ENCODE measurements at regions not wholly inside any gene's neighbourhood (a gene's known extent, or its start where the extent isn't known, plus 50 kb on each side); places are given as distances from the start of the nearest gene placed in this dataset.

- peaks cover 3 to 5% (median 5%) of the 10 kb centered on the region in 3 donors for H3K27me3 Mint-ChIP-seq (ENCODE audit: low read depth in 3 of 3)
- H3K9me3 Mint-ChIP-seq = no peaks in the 10 kb centered on the region
- peaks cover 20 to 23% of the 10 kb centered on the region in 2 donors for H3K4me1 Mint-ChIP-seq
- DNase-seq = peak in 1 of 3 donors; percentile 8
- H3K4me3 Mint-ChIP-seq = peak overlapping the region; percentile 52 to 81 (median 73)
- peak overlapping the region; percentile 26 to 74 (median 54) for H3K27ac Mint-ChIP-seq
- H3K36me3 Mint-ChIP-seq = peaks cover 0 to 2% (median 0%) of the 10 kb centered on the region in 3 donors
Observed at GRCh38 chr6:14664621-14665315, 547.2 kb downstream of the CD83 start.

DNA sequence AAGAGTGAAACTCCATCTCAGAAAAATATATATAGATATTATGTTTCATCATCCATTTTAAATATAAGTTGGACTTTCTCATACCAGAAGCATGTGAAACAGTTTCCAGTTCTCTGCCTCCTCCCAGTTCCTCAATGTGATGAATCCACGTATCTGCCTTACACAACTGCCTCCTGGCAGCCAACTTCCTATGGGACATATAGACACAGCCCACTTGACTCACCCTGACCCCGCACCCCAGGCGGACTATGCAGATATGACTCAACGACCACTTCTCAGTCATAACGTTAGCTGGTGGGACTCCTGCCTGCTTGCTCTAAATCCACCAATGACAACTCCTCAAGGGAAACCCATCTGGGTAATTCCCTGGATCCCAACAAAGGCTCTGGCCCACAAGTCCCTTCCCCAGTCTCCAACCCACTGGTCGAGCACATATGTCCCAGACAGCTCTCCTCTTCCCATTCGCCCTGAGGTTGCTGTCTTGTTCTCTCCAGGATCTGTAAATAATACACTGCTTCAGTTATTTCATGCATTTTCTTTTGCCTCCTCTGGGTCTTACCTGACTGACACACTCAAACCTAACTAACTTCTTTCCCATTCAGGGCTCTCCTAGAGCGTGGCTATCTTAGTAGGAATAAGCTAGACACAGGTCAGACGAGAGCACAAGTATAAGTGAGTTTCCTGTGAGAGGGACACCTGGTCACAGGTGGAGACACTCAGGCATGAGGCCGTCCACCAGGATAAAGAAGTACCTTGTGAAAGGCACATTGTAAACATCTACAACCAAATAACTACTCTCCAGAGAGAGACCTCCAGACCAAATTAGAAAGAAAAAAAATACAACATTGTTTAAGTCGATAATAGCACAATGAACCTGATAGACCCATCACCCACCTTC is 548.5 kb downstream of the CD83 start:
- DNase-seq = no peak
- H3K27ac Mint-ChIP-seq = peak overlapping the region in 2 of 6 donors; percentile 9 to 28
- no peak overlapping the region for H3K4me3 Mint-ChIP-seq
- peaks cover 3 to 8% (median 5%) of the 10 kb centered on the region in 3 donors for H3K27me3 Mint-ChIP-seq (ENCODE audit: low read depth in 3 of 3)
- peaks cover 20 to 23% of the 10 kb centered on the region in 2 donors for H3K4me1 Mint-ChIP-seq
- H3K36me3 Mint-ChIP-seq = peaks cover 0 to 6% (median 2%) of the 10 kb centered on the region in 3 donors
- no peaks in the 10 kb centered on the region for H3K9me3 Mint-ChIP-seq

- H3K36me3 Mint-ChIP-seq = peaks cover 0 to 8% (median 2%) of the 10 kb centered on the region in 3 donors
- H3K4me3 Mint-ChIP-seq = no peak overlapping the region
- H3K27me3 Mint-ChIP-seq (ENCODE audit: low read depth in 3 of 3) = peaks cover 0 to 3% (median 1%) of the 10 kb centered on the region in 3 donors
- peaks cover 3 to 5% of the 10 kb centered on the region in 2 donors for H3K4me1 Mint-ChIP-seq
- H3K27ac Mint-ChIP-seq = no peak overlapping the region
- no peaks in the 10 kb centered on the region for H3K9me3 Mint-ChIP-seq
- no peak for DNase-seq
Observed at GRCh38 chr6:14670806-14671205, 553.2 kb downstream of the CD83 start.

- Mint-ChIP-seq H3K27me3 (ENCODE audit: low read depth in 3 of 3) (peaks cover 0 to 3% (median 1%) of the 10 kb centered on the region in 3 donors), H3K9me3 (no peaks in the 10 kb centered on the region)
Observed at GRCh38 chr6:14671261-14671681, 553.7 kb downstream of the CD83 start.

DNA sequence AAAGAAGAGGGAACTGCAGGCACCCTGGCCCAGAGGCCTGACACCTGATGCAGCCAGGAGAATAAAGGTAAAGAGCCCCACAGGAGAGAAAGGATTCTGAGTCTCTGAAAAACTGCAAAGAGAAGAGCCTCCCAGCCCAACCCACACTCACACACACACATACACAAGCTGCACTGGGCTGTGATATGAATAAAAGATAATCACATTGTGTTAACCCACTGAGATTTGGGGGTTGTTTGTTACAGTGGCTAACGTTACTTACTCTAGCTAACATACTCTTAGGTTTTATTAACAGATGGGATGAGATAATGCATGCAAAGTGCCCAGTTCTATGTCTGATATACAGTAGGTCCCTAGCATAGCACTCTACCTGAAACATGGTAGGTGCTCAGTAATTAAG is 554.4 kb downstream of the CD83 start:
- peaks cover 0 to 8% (median 2%) of the 10 kb centered on the region in 3 donors for H3K36me3 Mint-ChIP-seq
- H3K4me3 Mint-ChIP-seq = no peak overlapping the region
- H3K27ac Mint-ChIP-seq = no peak overlapping the region
- H3K27me3 Mint-ChIP-seq (ENCODE audit: low read depth in 3 of 3) = peaks cover 0 to 3% (median 1%) of the 10 kb centered on the region in 3 donors
- H3K9me3 Mint-ChIP-seq = no peaks in the 10 kb centered on the region
- no peaks in the 10 kb centered on the region for H3K4me1 Mint-ChIP-seq
- DNase-seq = no peak

More at GRCh38 chr6:14671261-14671681, 553.7 kb downstream of the CD83 start:
- Mint-ChIP-seq H3K36me3 (peaks cover 0 to 8% (median 2%) of the 10 kb centered on the region in 3 donors), H3K27ac (no peak overlapping the region), H3K4me3 (no peak overlapping the region), H3K4me1 (peaks cover under 1% of the 10 kb centered on the region in 2 donors)
- DNase-seq = no peak

DNA sequence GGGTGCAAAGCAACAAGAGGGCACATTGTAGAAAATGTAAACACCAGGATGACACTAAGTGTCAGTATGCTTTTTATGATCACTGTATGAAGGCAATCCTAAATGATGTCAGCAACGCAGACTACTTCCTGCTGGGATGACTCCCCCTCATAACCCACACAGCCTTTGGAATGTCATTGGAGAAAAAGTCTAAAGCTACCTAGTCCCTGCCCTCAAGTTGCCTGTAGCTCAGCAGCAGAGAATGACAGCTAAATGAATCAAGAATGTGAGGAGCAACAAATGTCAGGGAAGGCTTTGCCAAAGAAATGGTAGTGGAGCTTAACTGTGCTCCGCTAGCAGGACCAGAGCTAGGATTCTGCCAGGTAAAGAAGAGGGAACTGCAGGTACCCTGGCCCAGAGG is 555.6 kb downstream of the CD83 start:
- no peaks in the 10 kb centered on the region for H3K9me3 Mint-ChIP-seq
- DNase-seq = no peak
- no peak overlapping the region for H3K4me3 Mint-ChIP-seq
- H3K4me1 Mint-ChIP-seq = no peaks in the 10 kb centered on the region
- no peak overlapping the region for H3K27ac Mint-ChIP-seq
- H3K36me3 Mint-ChIP-seq = peaks cover 0 to 8% (median 2%) of the 10 kb centered on the region in 3 donors
- peaks cover 0 to 3% (median 1%) of the 10 kb centered on the region in 3 donors for H3K27me3 Mint-ChIP-seq (ENCODE audit: low read depth in 3 of 3)

DNA sequence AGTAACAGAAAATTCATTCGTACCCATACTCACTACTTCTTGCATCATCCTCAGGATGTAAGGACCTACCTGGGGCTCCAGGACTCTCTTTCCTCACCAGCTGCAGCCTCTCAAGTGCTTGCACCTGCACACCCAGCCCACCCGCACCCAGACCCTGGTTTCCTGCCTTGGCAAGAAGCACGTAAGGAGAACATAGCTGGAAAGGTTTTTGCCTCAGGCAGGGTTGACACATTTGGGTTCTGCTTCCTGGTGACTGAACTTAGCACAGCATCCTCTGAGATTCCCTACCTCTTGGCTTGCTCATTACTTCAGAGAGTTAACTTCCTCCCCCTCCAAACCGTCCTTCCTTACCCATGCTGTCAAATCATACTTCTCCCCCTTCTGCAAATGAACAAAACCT is 556.9 kb downstream of the CD83 start:
- Mint-ChIP-seq H3K27me3 (ENCODE audit: low read depth in 3 of 3) (peaks cover 0 to 5% (median 1%) of the 10 kb centered on the region in 3 donors), H3K27ac (no peak overlapping the region), H3K36me3 (peaks cover 0 to 8% (median 0%) of the 10 kb centered on the region in 3 donors), H3K4me3 (no peak overlapping the region), H3K9me3 (no peaks in the 10 kb centered on the region), H3K4me1 (no peaks in the 10 kb centered on the region)
- no peak for DNase-seq

DNA sequence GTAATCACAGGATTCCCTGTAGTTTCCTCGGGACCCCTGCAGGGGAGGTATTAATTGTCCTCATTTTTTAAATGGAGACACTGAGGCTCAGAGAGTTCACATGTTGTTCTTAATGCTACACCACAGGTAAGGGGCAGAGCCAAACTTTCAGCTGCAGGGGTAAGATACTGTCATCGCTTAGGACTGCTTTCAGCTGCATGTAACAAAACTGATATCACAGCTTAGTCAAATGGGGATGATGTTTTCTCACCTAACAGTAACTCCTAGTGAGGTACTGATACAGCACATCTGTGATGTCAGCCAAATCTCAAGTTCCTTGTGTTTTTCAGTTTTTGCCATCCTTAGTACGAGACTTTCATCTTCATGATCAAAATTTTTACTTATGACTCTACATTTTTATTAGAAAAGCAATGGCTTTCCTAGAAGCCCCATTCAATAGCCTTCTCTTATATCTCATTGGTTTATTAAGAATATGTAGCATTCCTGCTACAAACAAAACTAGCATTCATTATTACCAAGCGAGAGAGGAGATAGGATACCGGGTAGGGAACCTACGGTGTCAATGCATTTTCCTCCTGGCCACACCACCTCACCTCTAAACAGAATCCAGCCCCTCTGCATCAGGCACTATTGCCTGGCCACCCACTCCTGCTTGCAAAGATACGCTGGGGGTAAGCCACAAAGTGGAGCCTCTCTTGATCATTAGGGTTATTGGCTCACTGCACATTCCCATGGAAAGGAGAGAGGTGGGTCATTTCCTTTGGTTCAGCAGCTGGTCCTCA is 557.5 kb downstream of the CD83 start:
- Mint-ChIP-seq H3K4me1 (no peaks in the 10 kb centered on the region), H3K4me3 (no peak overlapping the region), H3K27ac (no peak overlapping the region), H3K36me3 (peaks cover 0 to 8% (median 0%) of the 10 kb centered on the region in 3 donors), H3K9me3 (no peaks in the 10 kb centered on the region), H3K27me3 (ENCODE audit: low read depth in 3 of 3) (peaks cover 0 to 3% (median 1%) of the 10 kb centered on the region in 3 donors)
- DNase-seq = no peak

- Mint-ChIP-seq H3K36me3 (peaks cover 0 to 2% (median 0%) of the 10 kb centered on the region in 3 donors), H3K27ac (peak overlapping the region in 1 of 6 donors; percentile 19), H3K4me3 (no peak overlapping the region), H3K27me3 (ENCODE audit: low read depth in 3 of 3) (peaks cover 0 to 2% (median 1%) of the 10 kb centered on the region in 3 donors), H3K4me1 (no peaks in the 10 kb centered on the region), H3K9me3 (no peaks in the 10 kb centered on the region)
- DNase-seq = no peak
Observed at GRCh38 chr6:14676064-14676463, 558.5 kb downstream of the CD83 start.

DNA sequence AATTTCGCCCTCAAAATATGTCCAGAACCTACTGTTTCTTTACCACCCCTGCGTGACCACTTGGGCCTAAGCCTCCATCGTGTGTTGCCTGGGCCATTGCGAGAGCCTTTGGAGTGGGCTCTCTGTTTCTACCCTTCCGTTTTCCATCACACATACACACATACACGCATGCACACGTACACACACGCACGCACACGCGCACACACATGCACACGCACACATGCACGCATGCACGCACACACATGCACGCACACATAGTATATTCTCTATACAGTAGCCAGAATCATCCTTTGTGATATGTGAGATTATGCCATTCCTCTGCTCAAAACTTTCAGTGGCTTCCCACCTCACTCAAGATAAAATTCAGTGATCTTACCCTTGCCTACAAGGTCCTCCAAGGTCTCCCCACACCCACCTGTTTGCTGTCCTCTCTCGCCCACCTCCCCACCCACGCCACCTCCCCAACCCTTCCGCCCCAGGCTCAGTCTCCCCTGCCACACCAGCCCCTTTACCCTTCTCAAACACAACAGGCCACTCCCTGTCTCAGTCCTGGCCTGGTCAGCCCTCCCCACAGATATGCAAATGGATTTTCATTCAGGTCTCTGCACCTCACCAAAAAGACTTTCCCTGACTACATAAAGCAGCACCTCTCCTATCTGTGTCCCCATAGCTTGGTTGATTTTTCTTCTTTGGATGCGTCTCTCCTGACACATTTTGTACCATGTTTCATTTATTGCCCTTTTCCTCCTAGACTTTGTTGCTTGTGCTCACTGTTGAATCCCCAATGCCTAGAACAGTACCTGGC is 559.6 kb downstream of the CD83 start:
- H3K27me3 Mint-ChIP-seq (ENCODE audit: low read depth in 3 of 3) = peaks cover under 1 to 3% (median 2%) of the 10 kb centered on the region in 3 donors
- H3K9me3 Mint-ChIP-seq = no peaks in the 10 kb centered on the region
- no peak overlapping the region for H3K4me3 Mint-ChIP-seq
- DNase-seq = no peak
- no peaks in the 10 kb centered on the region for H3K36me3 Mint-ChIP-seq
- peak overlapping the region in 1 of 6 donors; percentile 11 for H3K27ac Mint-ChIP-seq
- H3K4me1 Mint-ChIP-seq = no peaks in the 10 kb centered on the region

GRCh38 chr6:14681699-14682487 is 564.0 kb upstream of the JARID2 start:
- no peak for DNase-seq
- Mint-ChIP-seq H3K27me3 (ENCODE audit: low read depth in 3 of 3) (peaks cover 2 to 4% (median 2%) of the 10 kb centered on the region in 3 donors), H3K4me1 (no peaks in the 10 kb centered on the region), H3K27ac (no peak overlapping the region), H3K4me3 (no peak overlapping the region), H3K36me3 (no peaks in the 10 kb centered on the region), H3K9me3 (no peaks in the 10 kb centered on the region)

DNA sequence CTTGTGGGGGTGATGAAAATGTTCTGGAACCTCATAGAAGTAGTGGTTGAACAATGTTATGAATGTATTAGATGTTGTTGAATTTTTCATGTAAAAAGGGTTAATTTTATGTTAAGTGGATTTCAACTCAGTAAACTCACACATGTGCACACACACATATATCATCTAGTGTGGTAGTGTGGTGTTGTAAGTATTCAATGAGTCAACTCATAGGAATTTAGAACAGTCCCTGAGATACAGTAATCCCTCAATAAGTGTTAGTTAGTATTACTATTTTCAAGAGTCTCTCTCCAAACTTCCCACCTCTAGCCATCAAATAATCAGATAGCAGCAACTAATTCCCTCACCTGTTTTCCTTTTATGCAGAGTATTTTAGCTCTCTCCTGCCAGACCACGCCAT is 563.1 kb upstream of the JARID2 start:
- H3K9me3 Mint-ChIP-seq = no peaks in the 10 kb centered on the region
- no peaks in the 10 kb centered on the region for H3K4me1 Mint-ChIP-seq
- H3K27ac Mint-ChIP-seq = no peak overlapping the region
- H3K4me3 Mint-ChIP-seq = no peak overlapping the region
- DNase-seq = no peak
- H3K36me3 Mint-ChIP-seq = no peaks in the 10 kb centered on the region
- H3K27me3 Mint-ChIP-seq (ENCODE audit: low read depth in 3 of 3) = peaks cover 2 to 4% (median 2%) of the 10 kb centered on the region in 3 donors

Data from immature natural killer cell (primary cell).